CD14-positive monocyte (primary cell): ENCODE measurements at regions not wholly inside any gene's neighbourhood (a gene's known extent, or its start where the extent isn't known, plus 50 kb on each side); places are given as distances from the start of the nearest gene placed in this dataset.

Source experiments
- DNase-seq, 3 donors: peaks; one replicate each; pipeline ENCODE4 v3.0.0-alpha.2; 2011 to 2022
- H2AFZ ChIP-seq: 2 replicates; pipeline ENCODE4 v1.6.0; 2012; ENCODE audit warnings: mild to moderate bottlenecking, low read depth, low read length, inconsistent platforms; ENCODE audit not compliant: insufficient read depth, poor library complexity, severe bottlenecking
- H3K27ac ChIP-seq, 2 donors: 1 replicate in 1 of 2; 2 replicates in 1 of 2; pipeline ENCODE4 v1.5.1; 2012 to 2013; ENCODE audit warnings: low read length in 2 of 2, control low read depth in 1 of 2, inconsistent platforms in 1 of 2, low read depth in 1 of 2, mild to moderate bottlenecking in 1 of 2
- H3K27me3 ChIP-seq, 2 donors: one replicate each; pipeline versions ENCODE4 v1.6.0 to v1.6.1; 2011 to 2013; ENCODE audit warnings: low read length in 2 of 2; ENCODE audit not compliant: control insufficient read depth in 2 of 2, insufficient read depth in 2 of 2
- H3K36me3 ChIP-seq, 2 donors: replicated peaks in 1 of 2; 1 replicate in 1 of 2; 2 replicates in 1 of 2; pipeline versions ENCODE4 v1.5.1 to v1.6.1; 2012 to 2013; ENCODE audit warnings: low read length in 2 of 2, control low read depth in 1 of 2, inconsistent platforms in 1 of 2, mild to moderate bottlenecking in 1 of 2; ENCODE audit not compliant: insufficient read depth in 2 of 2, control insufficient read depth in 1 of 2
- H3K4me1 ChIP-seq, 2 donors: 1 replicate in 1 of 2; 2 replicates in 1 of 2; pipeline versions ENCODE4 v1.5.1 to v1.6.1; 2012 to 2013; ENCODE audit warnings: low read length in 2 of 2, control low read depth in 1 of 2, inconsistent platforms in 1 of 2, mild to moderate bottlenecking in 1 of 2, moderate library complexity in 1 of 2; ENCODE audit not compliant: insufficient read depth in 2 of 2, control insufficient read depth in 1 of 2
- H3K4me2 ChIP-seq: replicated peaks from 2 replicates; pipeline ENCODE3; 2012; ENCODE audit warnings: low read length, moderate library complexity, mild to moderate bottlenecking; ENCODE audit not compliant: poor library complexity, severe bottlenecking; ENCODE audit errors: extremely low read depth
- H3K4me3 ChIP-seq, 3 experiments: fragments of 200-600 bp in 1 of 3; sonication (generic) in 1 of 3; replicated peaks in 1 of 3; 1 replicate in 2 of 3; 2 replicates in 1 of 3; pipeline ENCODE4 v1.5.1; 2011 to 2013; ENCODE audit warnings: low read length in 3 of 3, mild to moderate bottlenecking in 3 of 3, control low read depth in 2 of 3, low read depth in 2 of 3, inconsistent platforms in 1 of 3, moderate library complexity in 1 of 3
- H3K79me2 ChIP-seq: 2 replicates; pipeline ENCODE4 v1.6.0; 2012; ENCODE audit warnings: mild to moderate bottlenecking, control low read depth, inconsistent platforms, low read length, moderate library complexity; ENCODE audit not compliant: insufficient read depth
- H3K9ac ChIP-seq: 2 replicates; pipeline ENCODE4 v1.6.0; 2017; ENCODE audit warnings: low read length, mild to moderate bottlenecking; ENCODE audit not compliant: insufficient read depth, poor library complexity, severe bottlenecking
- H3K9me3 ChIP-seq, 2 donors: replicated peaks in 1 of 2; 1 replicate in 1 of 2; 2 replicates in 1 of 2; pipeline versions ENCODE4 v1.5.1 to v1.6.1; 2012 to 2013; ENCODE audit warnings: low read length in 2 of 2, control low read depth in 1 of 2; ENCODE audit not compliant: control insufficient read depth in 1 of 2, insufficient read depth in 1 of 2
- H4K20me1 ChIP-seq: 2 replicates; pipeline ENCODE4 v1.6.0; 2012; ENCODE audit warnings: mild to moderate bottlenecking, low read length, control low read depth, moderate library complexity; ENCODE audit not compliant: insufficient read depth
- H3K27ac Mint-ChIP-seq, 7 donors: one replicate each; pipeline ENCODE4 v1.8.0; 2020; ENCODE audit warnings: mild to moderate bottlenecking in 7 of 7, mixed read lengths in 7 of 7, moderate library complexity in 6 of 7, inconsistent platforms in 2 of 7
- H3K27me3 Mint-ChIP-seq, 3 donors: one replicate each; pipeline ENCODE4 v1.8.0; 2021 to 2022; ENCODE audit warnings: low read depth in 3 of 3, mild to moderate bottlenecking in 3 of 3, mixed read lengths in 3 of 3, moderate library complexity in 3 of 3, inconsistent platforms in 1 of 3
- H3K36me3 Mint-ChIP-seq, 2 donors: one replicate each; pipeline ENCODE4 v1.8.0; 2020; ENCODE audit warnings: mixed read lengths in 2 of 2, inconsistent platforms in 1 of 2, mild to moderate bottlenecking in 1 of 2
- H3K4me1 Mint-ChIP-seq: one replicate; pipeline ENCODE4 v1.8.0; 2020; ENCODE audit warnings: mild to moderate bottlenecking, mixed read lengths
- H3K4me3 Mint-ChIP-seq, 2 donors: one replicate each; pipeline ENCODE4 v1.8.0; 2020; ENCODE audit warnings: mild to moderate bottlenecking in 2 of 2, mixed read lengths in 2 of 2, moderate library complexity in 1 of 2
- H3K9me3 Mint-ChIP-seq, 7 donors: one replicate each; pipeline ENCODE4 v1.8.0; 2020 to 2022; ENCODE audit warnings: mixed read lengths in 7 of 7, mild to moderate bottlenecking in 6 of 7, moderate library complexity in 6 of 7, inconsistent platforms in 2 of 7
- CTCF ChIP-seq: fragments of 200-600 bp; IDR thresholded peaks from one replicate; pipeline ENCODE4 v1.8.0; 2022; ENCODE audit warnings: antibody characterized with exemption, mild to moderate bottlenecking
- WGBS: methylation state at CpG from one replicate; pipeline ENCODE4 v1.1.5; 2013; ENCODE audit warnings: missing lambda C conversion rate; ENCODE audit not compliant: insufficient coverage; 5-methylcytosine and 5-hydroxymethylcytosine counted together
- intact Hi-C, 2 donors: fragments of 100-400 bp; cut with micrococcal nuclease; formaldehyde crosslinking; loops; one replicate each; pipeline versions ENCODE4 v1.15.0 to v1.15.1; 2023

GRCh38 chr9:14529054-14529453 lies 164.2 kb downstream of the ZDHHC21 start:
- no CpG with 5 or more reads among the region's 3 CpGs for WGBS
- Histone ChIP-seq H3K36me3 (no peaks in the 10 kb centered on the region), H3K9me3 (no peaks in the 10 kb centered on the region), H3K27me3 (no peaks in the 10 kb centered on the region), H2AFZ (no peak overlapping the region), H3K4me1 (no peaks in the 10 kb centered on the region), H3K4me2 (no peak overlapping the region), H4K20me1 (no peaks in the 10 kb centered on the region), H3K79me2 (no peaks in the 10 kb centered on the region), H3K27ac (no peak overlapping the region), H3K9ac (no peak overlapping the region), H3K4me3 (no peak overlapping the region)
- TF ChIP-seq CTCF = no peak
- Mint-ChIP-seq H3K4me1 (no peaks in the 10 kb centered on the region), H3K36me3 (no peaks in the 10 kb centered on the region), H3K27ac (no peak overlapping the region), H3K4me3 (no peak overlapping the region), H3K9me3 (peaks cover 0 to 2% (median 0%) of the 10 kb centered on the region in 7 donors), H3K27me3 (peaks cover 1 to 2% (median 1%) of the 10 kb centered on the region in 3 donors)
- no peak for DNase-seq
- intact Hi-C loops = no loop called here

DNA sequence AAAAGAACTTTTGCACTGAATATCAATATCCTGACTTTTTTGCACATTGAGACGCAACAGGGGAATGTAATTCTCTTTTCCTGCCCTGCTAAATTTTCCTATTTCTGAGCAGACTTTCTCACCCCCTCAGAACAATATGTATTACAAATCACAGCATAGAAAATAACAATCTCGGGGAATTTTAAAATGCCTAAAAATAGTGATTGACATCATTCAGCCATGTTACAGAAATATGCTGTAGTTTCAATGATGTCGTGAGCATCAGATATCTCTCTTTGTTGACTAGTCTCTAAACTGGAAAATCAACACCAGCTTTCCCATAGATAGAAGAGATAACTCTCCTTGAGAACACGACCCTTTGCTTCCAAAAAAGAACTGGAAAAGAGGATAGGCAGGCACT lies 166.7 kb downstream of the ZDHHC21 start:
- no peaks in the 10 kb centered on the region for H3K27me3 ChIP-seq
- Mint-ChIP-seq H3K27ac (no peak overlapping the region), H3K36me3 (no peaks in the 10 kb centered on the region), H3K9me3 (peaks cover 0 to 2% (median 0%) of the 10 kb centered on the region in 7 donors), H3K4me3 (no peak overlapping the region), H3K27me3 (peaks cover 0 to 2% (median 1%) of the 10 kb centered on the region in 3 donors), H3K4me1 (no peaks in the 10 kb centered on the region)
- H3K27ac ChIP-seq = no peak overlapping the region
- DNase-seq = no peak
- no peak overlapping the region for H3K4me2 ChIP-seq
- intact Hi-C loops = no loop called here
- H3K4me3 ChIP-seq = no peak overlapping the region
- H3K79me2 ChIP-seq = no peaks in the 10 kb centered on the region
- WGBS = 100% methylated on average over 1 of the region's 4 CpGs
- no peaks in the 10 kb centered on the region for H3K9me3 ChIP-seq
- no peaks in the 10 kb centered on the region for H3K36me3 ChIP-seq
- no peaks in the 10 kb centered on the region for H4K20me1 ChIP-seq
- no peak overlapping the region for H3K9ac ChIP-seq
- TF ChIP-seq CTCF = no peak
- H3K4me1 ChIP-seq = no peaks in the 10 kb centered on the region
- H2AFZ ChIP-seq = no peak overlapping the region
